ENCODE measurements at regions not wholly inside any gene's neighbourhood (a gene's known extent, or its start where the extent isn't known, plus 50 kb on each side); places are given as distances from the start of the nearest gene placed in this dataset.

DNA sequence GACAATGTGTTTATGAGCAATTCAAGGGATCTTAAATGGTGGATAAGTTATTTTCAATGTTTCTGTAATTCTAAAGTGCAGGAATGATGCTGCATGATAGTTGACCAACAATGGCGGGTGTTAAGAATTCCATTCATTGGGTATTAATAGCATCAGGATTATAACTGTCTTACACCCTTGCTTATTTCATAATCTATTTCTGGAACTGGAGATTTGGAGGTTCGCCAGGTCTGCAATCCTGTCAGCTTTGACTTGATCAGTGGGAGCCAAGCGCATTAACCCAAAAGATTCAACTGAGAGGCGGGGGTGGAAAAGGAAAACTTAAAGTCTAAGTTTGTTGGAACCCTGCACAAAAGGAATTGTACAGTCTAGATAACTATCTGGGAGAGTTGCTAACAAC lies 114.9 kb upstream of the ZEB1 start:
- peaks cover 4% of the 10 kb centered on the region; the same call in 1 of the 2 replicates for H3K9me3 ChIP-seq (ENCODE audit: control insufficient read depth, insufficient read depth, low read length)
- no peak overlapping the region for H3K4me3 ChIP-seq (ENCODE audit: low read depth, low read length)
- no peak overlapping the region for H3K27ac ChIP-seq (ENCODE audit: low read depth, low read length)
- ChIA-PET POLR2A (no interaction called here), CTCF (no interaction called here)
- no peak for DNase-seq (ENCODE audit: low read depth, low spot score)
- H3K27me3 ChIP-seq (ENCODE audit: control insufficient read depth, insufficient read depth, low read length) = no peaks in the 10 kb centered on the region
- TF ChIP-seq, protein P1, sequence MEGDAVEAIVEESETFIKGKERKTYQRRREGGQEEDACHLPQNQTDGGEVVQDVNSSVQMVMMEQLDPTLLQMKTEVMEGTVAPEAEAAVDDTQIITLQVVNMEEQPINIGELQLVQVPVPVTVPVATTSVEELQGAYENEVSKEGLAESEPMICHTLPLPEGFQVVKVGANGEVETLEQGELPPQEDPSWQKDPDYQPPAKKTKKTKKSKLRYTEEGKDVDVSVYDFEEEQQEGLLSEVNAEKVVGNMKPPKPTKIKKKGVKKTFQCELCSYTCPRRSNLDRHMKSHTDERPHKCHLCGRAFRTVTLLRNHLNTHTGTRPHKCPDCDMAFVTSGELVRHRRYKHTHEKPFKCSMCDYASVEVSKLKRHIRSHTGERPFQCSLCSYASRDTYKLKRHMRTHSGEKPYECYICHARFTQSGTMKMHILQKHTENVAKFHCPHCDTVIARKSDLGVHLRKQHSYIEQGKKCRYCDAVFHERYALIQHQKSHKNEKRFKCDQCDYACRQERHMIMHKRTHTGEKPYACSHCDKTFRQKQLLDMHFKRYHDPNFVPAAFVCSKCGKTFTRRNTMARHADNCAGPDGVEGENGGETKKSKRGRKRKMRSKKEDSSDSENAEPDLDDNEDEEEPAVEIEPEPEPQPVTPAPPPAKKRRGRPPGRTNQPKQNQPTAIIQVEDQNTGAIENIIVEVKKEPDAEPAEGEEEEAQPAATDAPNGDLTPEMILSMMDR (IDR thresholded peaks at IDR 0.05; ENCODE audit: low read depth, low read length) = no peak

DNA sequence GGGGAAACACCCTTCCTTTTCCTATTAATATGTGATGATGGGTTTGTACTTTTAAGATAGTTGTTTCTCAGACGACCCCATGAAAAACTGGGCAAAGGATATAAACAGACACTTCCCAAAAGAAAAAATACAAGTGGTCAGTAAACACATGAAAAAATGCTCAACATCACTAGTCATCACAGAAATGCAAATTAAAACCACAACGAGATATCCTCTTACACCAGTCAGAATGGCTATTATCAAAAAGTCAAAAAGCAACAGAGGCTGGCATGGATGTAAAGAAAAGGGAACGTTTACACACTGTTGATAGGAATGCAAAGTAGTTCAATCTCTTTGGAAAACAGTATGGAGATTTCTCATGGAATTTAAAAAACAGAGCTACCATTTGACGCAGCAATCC lies 111.4 kb upstream of the ZEB1 start:
- H3K27me3 ChIP-seq (ENCODE audit: control insufficient read depth, insufficient read depth, low read length) = no peaks in the 10 kb centered on the region
- TF ChIP-seq, protein P1 (IDR thresholded peaks at IDR 0.05; ENCODE audit: low read depth, low read length) = no peak
- ChIA-PET POLR2A (no interaction called here), CTCF (no interaction called here)
- H3K9me3 ChIP-seq (ENCODE audit: control insufficient read depth, insufficient read depth, low read length) = peaks cover 4% of the 10 kb centered on the region; the same call in 1 of the 2 replicates
- no peak overlapping the region for H3K4me3 ChIP-seq (ENCODE audit: low read depth, low read length)
- no peak overlapping the region for H3K27ac ChIP-seq (ENCODE audit: low read depth, low read length)
- no peak for DNase-seq (ENCODE audit: low read depth, low spot score)

DNA sequence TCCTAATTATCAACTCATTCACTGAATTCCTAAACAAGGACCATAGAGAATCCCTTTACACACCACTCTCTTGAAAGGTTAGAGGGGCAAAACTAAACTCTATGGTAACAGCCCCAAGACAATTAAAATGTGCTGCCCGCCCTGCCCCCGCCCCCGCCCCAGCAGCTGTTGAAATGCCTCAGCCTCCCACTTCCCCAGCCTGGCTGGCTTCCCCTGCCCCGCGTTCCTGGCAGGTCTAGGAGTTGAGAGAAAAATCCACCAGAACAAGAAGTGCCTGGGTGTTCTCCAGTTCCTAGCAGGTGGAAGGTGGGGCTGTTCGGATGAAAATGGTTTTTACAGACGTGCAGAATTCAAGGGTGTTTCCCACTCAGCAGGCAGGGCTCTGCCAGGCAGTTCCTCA lies 109.5 kb upstream of the ZEB1 start:
- H3K4me3 ChIP-seq (ENCODE audit: low read depth, low read length) = no peak overlapping the region
- DNase-seq (ENCODE audit: low read depth, low spot score) = no peak
- H3K27me3 ChIP-seq (ENCODE audit: control insufficient read depth, insufficient read depth, low read length) = no peaks in the 10 kb centered on the region
- TF ChIP-seq, protein P1 (IDR thresholded peaks at IDR 0.05; ENCODE audit: low read depth, low read length) = no peak
- peaks cover 4% of the 10 kb centered on the region; the same call in 1 of the 2 replicates for H3K9me3 ChIP-seq (ENCODE audit: control insufficient read depth, insufficient read depth, low read length)
- ChIA-PET POLR2A (no interaction called here), CTCF (no interaction called here)
- no peak overlapping the region for H3K27ac ChIP-seq (ENCODE audit: low read depth, low read length)

DNA sequence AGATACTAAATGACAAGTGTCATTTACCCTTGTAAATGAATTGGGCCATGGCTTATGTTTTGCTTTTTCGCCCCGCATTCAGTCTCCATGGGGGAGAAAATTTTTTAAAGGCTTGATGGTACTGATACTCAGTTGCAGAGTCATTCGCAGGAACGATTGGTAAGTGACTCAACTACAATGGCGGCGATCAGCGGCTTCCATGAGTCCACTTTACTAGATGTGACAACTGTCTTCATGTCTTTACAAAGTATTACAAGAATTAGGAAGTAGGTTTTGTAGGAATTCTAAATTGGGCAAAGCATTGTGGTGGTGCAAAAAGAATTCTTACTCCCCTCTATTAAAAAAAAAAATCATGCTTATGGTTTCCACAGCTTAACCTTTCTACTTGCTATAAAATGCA lies 108.8 kb upstream of the ZEB1 start:
- CTCF ChIA-PET = no interaction called here
- Histone ChIP-seq H3K27me3 (ENCODE audit: control insufficient read depth, insufficient read depth, low read length) (no peaks in the 10 kb centered on the region), H3K27ac (ENCODE audit: low read depth, low read length) (no peak overlapping the region), H3K9me3 (ENCODE audit: control insufficient read depth, insufficient read depth, low read length) (peaks cover 4% of the 10 kb centered on the region; the same call in 1 of the 2 replicates), H3K4me3 (ENCODE audit: low read depth, low read length) (no peak overlapping the region)
- TF ChIP-seq, protein P1 (IDR thresholded peaks at IDR 0.05; ENCODE audit: low read depth, low read length) = no peak
- no peak for DNase-seq (ENCODE audit: low read depth, low spot score)
- POLR2A ChIA-PET = no interaction called here

DNA sequence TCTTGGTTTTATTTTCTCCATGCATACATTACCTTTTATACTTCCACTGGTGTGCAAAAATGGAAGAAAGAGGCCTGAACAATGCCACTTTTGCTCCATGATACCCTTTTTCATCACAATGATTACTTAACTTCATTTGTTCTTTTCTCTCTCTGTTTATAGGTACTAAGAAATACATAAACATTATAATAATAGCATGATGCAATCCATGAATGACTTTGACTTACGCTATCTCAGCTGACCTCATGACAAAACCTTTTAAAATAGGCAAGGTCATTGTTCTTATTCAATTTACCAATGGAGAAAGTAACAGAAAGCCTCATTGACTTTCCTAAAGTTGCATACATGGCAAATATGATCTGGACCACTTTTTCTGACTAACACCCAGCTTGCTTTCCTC lies 105.1 kb upstream of the ZEB1 start:
- TF ChIP-seq, protein P1 (IDR thresholded peaks at IDR 0.05; ENCODE audit: low read depth, low read length) = no peak
- DNase-seq (ENCODE audit: low read depth, low spot score) = no peak
- H3K9me3 ChIP-seq (ENCODE audit: control insufficient read depth, insufficient read depth, low read length) = peaks cover 2% of the 10 kb centered on the region; the same call in 1 of the 2 replicates
- no peak overlapping the region for H3K27ac ChIP-seq (ENCODE audit: low read depth, low read length)
- no peak overlapping the region for H3K4me3 ChIP-seq (ENCODE audit: low read depth, low read length)
- POLR2A ChIA-PET = no interaction called here
- no peaks in the 10 kb centered on the region for H3K27me3 ChIP-seq (ENCODE audit: control insufficient read depth, insufficient read depth, low read length)
- CTCF ChIA-PET = no interaction called here

Data from AG04450 (cell line).